GM13976 (cell line): ENCODE measurements at regions not wholly inside any gene's neighbourhood (a gene's known extent, or its start where the extent isn't known, plus 50 kb on each side); places are given as distances from the start of the nearest gene placed in this dataset.

Experiments used
- DNase-seq: peaks from one replicate; pipeline ENCODE4 v3.0.0; 2012; ENCODE audit warnings: low spot score
- in situ Hi-C: fragments of 300-500 bp; cut with MboI; formaldehyde crosslinking; loops from one replicate; pipeline ENCODE4 v1.12.0; 2022; ENCODE audit warnings: low sequenced_read_pairs, mixed read lengths, inconsistent platforms; ENCODE audit not compliant: unreplicated experiment
- TF ChIP-seq, protein P1 (sequence below): IDR thresholded peaks from 2 replicates; pipeline ENCODE4 v1.5.1; 2012; ENCODE audit warnings: borderline replicate concordance, mild to moderate bottlenecking; ENCODE audit not compliant: insufficient read depth; ENCODE audit errors: extremely low read depth, missing control alignments, control extremely low read depth

DNA sequence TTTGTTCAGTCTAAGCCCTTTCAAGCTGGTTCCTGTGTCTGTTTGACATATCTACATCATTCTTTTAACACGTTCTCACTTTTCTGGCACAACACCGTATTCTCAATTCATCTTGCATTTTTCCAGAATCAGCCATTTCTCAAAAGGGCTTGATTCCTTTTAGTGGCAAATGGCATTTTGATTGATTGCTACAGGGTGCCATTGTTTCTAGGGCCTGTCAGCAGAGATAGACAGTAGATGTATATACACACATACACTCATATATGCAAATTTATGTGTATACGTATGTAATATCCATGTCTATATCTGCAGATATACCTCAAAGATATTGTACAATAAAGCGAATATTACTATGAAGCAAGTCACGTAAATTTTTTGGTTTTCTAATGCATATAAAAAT, 367.9 kb upstream of the TNP1 start:
- DNase-seq: no peak
- in situ Hi-C loops: no loop called here
- TF ChIP-seq, protein P1, sequence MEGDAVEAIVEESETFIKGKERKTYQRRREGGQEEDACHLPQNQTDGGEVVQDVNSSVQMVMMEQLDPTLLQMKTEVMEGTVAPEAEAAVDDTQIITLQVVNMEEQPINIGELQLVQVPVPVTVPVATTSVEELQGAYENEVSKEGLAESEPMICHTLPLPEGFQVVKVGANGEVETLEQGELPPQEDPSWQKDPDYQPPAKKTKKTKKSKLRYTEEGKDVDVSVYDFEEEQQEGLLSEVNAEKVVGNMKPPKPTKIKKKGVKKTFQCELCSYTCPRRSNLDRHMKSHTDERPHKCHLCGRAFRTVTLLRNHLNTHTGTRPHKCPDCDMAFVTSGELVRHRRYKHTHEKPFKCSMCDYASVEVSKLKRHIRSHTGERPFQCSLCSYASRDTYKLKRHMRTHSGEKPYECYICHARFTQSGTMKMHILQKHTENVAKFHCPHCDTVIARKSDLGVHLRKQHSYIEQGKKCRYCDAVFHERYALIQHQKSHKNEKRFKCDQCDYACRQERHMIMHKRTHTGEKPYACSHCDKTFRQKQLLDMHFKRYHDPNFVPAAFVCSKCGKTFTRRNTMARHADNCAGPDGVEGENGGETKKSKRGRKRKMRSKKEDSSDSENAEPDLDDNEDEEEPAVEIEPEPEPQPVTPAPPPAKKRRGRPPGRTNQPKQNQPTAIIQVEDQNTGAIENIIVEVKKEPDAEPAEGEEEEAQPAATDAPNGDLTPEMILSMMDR: no peak

DNA sequence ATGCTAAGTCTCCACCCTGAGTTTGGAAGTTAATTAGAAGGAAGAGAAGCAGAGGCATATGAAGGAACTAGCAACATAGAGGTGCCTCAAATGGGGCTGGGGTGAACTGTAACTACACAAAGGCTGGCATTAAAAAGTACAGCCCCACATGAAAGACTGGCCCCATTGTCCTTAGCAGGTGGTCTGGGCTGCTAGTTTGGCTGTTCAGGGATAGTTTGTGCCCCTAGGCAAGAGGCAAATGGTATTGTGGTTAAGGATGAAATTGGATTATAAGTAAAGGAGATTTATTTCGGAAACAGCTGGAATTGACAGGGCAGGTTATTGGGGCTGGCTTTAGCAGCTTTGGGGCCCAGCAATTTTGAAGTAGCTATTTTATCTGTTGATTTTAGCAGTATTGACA, 365.7 kb upstream of the TNP1 start:
- in situ Hi-C loops: no loop called here
- TF ChIP-seq, protein P1: no peak
- no peak for DNase-seq

DNA sequence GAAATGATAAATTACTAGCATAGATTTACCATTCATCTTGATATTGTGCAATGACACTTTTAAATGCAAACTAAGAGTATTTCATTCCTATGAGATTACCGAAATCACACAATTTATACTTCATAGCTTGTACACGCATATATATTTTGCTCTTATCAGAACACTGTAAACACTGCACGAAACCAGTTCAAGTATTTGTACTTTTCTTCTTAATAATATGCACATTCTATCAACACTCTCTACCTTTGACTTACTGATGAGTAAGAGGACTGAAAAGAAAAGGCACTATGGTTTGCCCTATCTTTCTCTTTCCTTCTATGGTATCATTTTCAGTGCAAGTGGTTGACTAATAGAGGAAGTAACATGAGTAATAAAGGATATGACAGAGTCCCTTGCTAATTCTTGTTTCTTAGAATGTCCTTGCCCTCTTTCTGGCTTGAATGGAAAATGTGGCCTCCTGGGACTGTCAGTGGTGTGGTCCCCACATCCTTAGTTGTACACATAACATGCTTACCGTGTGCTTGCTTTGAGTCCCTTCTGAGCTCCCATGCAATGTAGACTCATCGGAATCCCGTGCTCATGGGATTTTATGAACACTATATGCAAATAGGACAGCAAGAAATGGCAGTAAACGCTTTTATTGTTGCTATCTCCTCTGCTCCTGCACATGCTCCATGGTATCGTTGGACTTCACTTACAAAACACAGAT, 363.5 kb upstream of the TNP1 start:
- TF ChIP-seq, protein P1: no peak
- in situ Hi-C loops: no loop called here
- peak; percentile 53 for DNase-seq

DNA sequence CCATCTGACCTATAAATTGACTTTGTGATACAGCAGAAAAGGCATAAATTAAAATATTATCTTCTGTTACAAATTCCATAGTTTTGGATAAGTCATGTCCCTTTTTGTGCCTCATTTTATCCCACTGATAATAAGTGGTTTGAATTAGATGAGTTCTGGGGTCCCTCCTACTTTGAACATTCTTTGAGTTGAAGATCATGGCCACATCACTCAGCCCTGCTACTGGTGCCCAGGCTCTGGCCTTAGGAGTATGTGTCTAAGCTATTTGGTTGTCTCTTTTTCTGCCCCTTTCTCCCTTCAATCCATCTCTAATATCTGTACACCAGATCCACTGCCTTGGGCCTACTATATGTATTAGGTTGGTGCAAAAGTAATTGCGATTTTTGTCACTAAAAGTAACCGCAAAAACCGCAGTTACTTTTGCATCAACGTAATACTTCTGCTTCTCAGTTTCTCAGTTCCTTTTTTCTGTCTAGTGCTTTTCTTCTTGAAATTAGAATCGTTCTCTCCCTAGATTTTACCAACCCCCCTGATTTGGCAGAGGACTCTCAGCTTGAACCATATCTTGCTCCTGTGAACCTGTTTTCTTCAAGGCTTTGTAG, 362.5 kb upstream of the TNP1 start:
- TF ChIP-seq, protein P1: no peak
- peak; percentile 27 for DNase-seq
- in situ Hi-C loops: no loop called here

DNA sequence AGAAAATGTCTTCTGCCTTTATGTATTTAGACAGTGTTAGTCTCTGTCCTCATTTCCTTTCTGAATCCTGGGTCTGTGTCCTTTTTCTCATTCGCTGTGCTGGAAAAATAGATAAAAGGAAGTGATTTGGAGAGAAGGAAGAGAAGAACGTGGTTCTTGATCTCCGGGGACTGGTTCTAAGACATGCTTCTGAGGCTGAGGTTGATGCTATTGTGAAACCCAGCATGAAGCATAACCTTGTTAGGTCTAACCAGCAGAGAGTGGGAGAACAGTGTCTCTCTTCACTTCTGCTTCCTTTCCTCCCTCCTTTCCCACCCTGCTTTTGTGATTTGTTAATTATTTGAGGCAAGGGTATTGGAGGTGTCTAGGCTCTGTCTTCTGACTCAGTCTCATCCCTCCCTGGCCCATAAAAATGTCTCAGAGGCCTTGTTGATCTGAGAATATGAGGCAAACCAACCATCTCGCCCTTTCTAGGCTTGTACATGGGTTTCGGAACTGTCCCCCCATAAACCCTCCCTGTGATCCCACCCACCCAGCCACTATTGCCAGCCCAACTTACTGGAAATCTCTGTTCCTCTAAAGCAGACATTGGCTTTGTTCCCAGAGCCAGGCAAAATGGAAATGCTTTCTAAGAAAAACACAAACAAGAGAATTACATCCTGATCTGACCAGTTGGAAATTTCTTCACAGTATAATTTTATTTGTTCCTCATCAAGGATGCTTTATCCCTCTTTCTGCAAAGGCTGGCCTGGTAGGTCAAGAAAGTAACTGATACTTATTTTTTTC, 360.6 kb upstream of the TNP1 start:
- DNase-seq: no peak
- in situ Hi-C loops: no loop called here
- TF ChIP-seq, protein P1: no peak

DNA sequence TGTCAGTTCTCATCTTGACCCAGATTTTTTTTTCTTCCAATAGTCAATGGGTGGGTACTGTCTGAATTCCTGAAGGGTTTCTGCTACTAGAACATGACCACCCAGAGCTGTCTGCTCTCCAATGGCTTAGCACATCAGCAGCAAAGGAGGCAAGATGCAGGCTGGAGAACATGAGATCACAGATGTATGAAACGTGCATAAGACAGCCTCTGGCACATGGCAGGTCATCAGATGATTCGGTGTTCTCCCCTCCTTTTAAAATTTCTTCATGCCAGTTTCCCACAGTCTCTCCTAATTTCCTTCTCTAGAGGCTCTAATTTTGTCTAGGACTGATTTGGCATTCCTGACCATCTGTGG, 359.3 kb upstream of the TNP1 start:
- DNase-seq: no peak
- in situ Hi-C loops: no loop called here
- TF ChIP-seq, protein P1: no peak
